Osteoblast (primary cell): ENCODE measurements at regions not wholly inside any gene's neighbourhood (a gene's known extent, or its start where the extent isn't known, plus 50 kb on each side); places are given as distances from the start of the nearest gene placed in this dataset.

Experiments used
- DNase-seq: peaks from one replicate; pipeline ENCODE4 v3.0.0; 2011; ENCODE audit warnings: low spot score, mixed read lengths; ENCODE audit not compliant: insufficient read length; ENCODE audit errors: missing footprints
- H2AFZ ChIP-seq: 2 replicates; pipeline ENCODE4 v1.6.0; 2011; ENCODE audit warnings: mild to moderate bottlenecking, low read length
- H3K27ac ChIP-seq: 2 replicates; pipeline ENCODE4 v1.5.1; 2011; ENCODE audit warnings: mild to moderate bottlenecking, low read depth, low read length, moderate library complexity
- H3K27me3 ChIP-seq: 2 replicates; pipeline ENCODE4 v1.6.0; 2012; ENCODE audit warnings: mild to moderate bottlenecking, control low read depth, inconsistent platforms, low read length, moderate library complexity; ENCODE audit not compliant: insufficient read depth
- H3K36me3 ChIP-seq: 2 replicates; pipeline ENCODE4 v1.5.1; 2011; ENCODE audit warnings: mild to moderate bottlenecking, low read length, control low read depth, moderate library complexity; ENCODE audit not compliant: insufficient read depth
- H3K4me1 ChIP-seq: 2 replicates; pipeline ENCODE4 v1.5.1; 2011; ENCODE audit warnings: mild to moderate bottlenecking, low read length, control low read depth, moderate library complexity; ENCODE audit not compliant: insufficient read depth
- H3K4me2 ChIP-seq: 2 replicates; pipeline ENCODE4 v1.6.0; 2011; ENCODE audit warnings: mild to moderate bottlenecking, low read length; ENCODE audit not compliant: insufficient read depth
- H3K4me3 ChIP-seq: fragments of 200-600 bp; sonication (generic); 3 replicates; pipeline ENCODE4 v1.5.1; 2012; ENCODE audit warnings: mild to moderate bottlenecking, low read length, inconsistent platforms; ENCODE audit not compliant: insufficient read depth
- H3K79me2 ChIP-seq: 2 replicates; pipeline ENCODE4 v1.6.0; 2012; ENCODE audit warnings: mild to moderate bottlenecking, low read length, control low read depth, inconsistent platforms; ENCODE audit not compliant: insufficient read depth
- H3K9me3 ChIP-seq: 2 replicates; pipeline ENCODE4 v1.5.1; 2011; ENCODE audit warnings: low read depth, low read length, control low read depth
- H4K20me1 ChIP-seq: 2 replicates; pipeline ENCODE4 v1.6.0; 2012; ENCODE audit warnings: mild to moderate bottlenecking, low read length, control low read depth; ENCODE audit not compliant: insufficient read depth
- CTCF ChIP-seq: IDR thresholded peaks from 2 replicates; pipeline ENCODE4 v1.5.1; 2011; ENCODE audit warnings: mild to moderate bottlenecking, low read depth, low read length, moderate library complexity; ENCODE audit errors: extremely low read depth

GRCh38 chr10:111962951-111963350, 220.6 kb downstream of the GPAM start:
- H3K4me1 ChIP-seq: no peaks in the 10 kb centered on the region
- no peaks in the 10 kb centered on the region for H4K20me1 ChIP-seq
- TF ChIP-seq CTCF: no peak
- no peak overlapping the region for H3K4me3 ChIP-seq
- no peak overlapping the region for H3K4me2 ChIP-seq
- no peak overlapping the region for H2AFZ ChIP-seq
- H3K9me3 ChIP-seq: no peaks in the 10 kb centered on the region
- H3K27ac ChIP-seq: no peak overlapping the region
- no peaks in the 10 kb centered on the region for H3K36me3 ChIP-seq
- H3K79me2 ChIP-seq: no peaks in the 10 kb centered on the region
- H3K27me3 ChIP-seq: no peaks in the 10 kb centered on the region
- no peak for DNase-seq

GRCh38 chr10:111967116-111967515, 216.4 kb downstream of the GPAM start:
- H3K4me3 ChIP-seq: no peak overlapping the region
- no peak overlapping the region for H3K27ac ChIP-seq
- no peak overlapping the region for H2AFZ ChIP-seq
- no peaks in the 10 kb centered on the region for H4K20me1 ChIP-seq
- TF ChIP-seq CTCF: no peak
- no peaks in the 10 kb centered on the region for H3K4me1 ChIP-seq
- H3K4me2 ChIP-seq: no peak overlapping the region
- no peaks in the 10 kb centered on the region for H3K79me2 ChIP-seq
- H3K9me3 ChIP-seq: no peaks in the 10 kb centered on the region
- no peaks in the 10 kb centered on the region for H3K36me3 ChIP-seq
- DNase-seq: no peak
- H3K27me3 ChIP-seq: no peaks in the 10 kb centered on the region

GRCh38 chr10:111967547-111967946, 216.0 kb downstream of the GPAM start:
- H3K79me2 ChIP-seq: no peaks in the 10 kb centered on the region
- H3K27ac ChIP-seq: no peak overlapping the region
- H2AFZ ChIP-seq: no peak overlapping the region
- H3K27me3 ChIP-seq: no peaks in the 10 kb centered on the region
- H3K4me2 ChIP-seq: no peak overlapping the region
- H3K4me1 ChIP-seq: no peaks in the 10 kb centered on the region
- H3K4me3 ChIP-seq: no peak overlapping the region
- no peaks in the 10 kb centered on the region for H4K20me1 ChIP-seq
- no peak for TF ChIP-seq CTCF
- H3K9me3 ChIP-seq: no peaks in the 10 kb centered on the region
- no peaks in the 10 kb centered on the region for H3K36me3 ChIP-seq
- no peak for DNase-seq

DNA sequence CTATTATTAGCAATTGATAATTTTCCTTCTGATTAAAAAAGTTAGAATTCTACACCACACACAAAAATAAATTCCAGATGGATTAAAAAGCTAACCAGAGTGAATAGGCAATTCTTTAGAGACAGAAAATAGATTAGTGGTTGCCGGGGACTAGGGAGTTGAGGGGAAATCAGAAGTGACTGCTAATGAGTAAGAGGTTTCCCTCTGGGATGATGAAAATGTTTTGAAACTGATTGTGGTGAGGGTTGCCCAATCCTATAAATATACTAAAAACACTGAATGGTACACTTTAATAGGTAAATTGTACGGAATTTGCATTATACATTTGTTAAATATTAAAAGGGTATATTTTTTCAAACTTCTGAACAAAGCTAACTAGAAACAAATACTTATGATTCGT, 214.9 kb downstream of the GPAM start:
- no peak for TF ChIP-seq CTCF
- Histone ChIP-seq H3K27me3 (no peaks in the 10 kb centered on the region), H4K20me1 (no peaks in the 10 kb centered on the region), H3K79me2 (no peaks in the 10 kb centered on the region), H3K4me2 (no peak overlapping the region), H3K4me3 (no peak overlapping the region), H3K4me1 (no peaks in the 10 kb centered on the region), H3K36me3 (no peaks in the 10 kb centered on the region), H2AFZ (no peak overlapping the region), H3K9me3 (no peaks in the 10 kb centered on the region), H3K27ac (no peak overlapping the region)
- no peak for DNase-seq
